NCI-H510A (cell line): ENCODE measurements at regions not wholly inside any gene's neighbourhood (a gene's known extent, or its start where the extent isn't known, plus 50 kb on each side); places are given as distances from the start of the nearest gene placed in this dataset.
A peak's percentile ranks its signal among the peaks of the same experiment; 100 is the strongest.

Experiments used
- DNase-seq: peaks from one replicate; lab custom pipeline; 2025; lab: John Stamatoyannopoulos, UW

DNA sequence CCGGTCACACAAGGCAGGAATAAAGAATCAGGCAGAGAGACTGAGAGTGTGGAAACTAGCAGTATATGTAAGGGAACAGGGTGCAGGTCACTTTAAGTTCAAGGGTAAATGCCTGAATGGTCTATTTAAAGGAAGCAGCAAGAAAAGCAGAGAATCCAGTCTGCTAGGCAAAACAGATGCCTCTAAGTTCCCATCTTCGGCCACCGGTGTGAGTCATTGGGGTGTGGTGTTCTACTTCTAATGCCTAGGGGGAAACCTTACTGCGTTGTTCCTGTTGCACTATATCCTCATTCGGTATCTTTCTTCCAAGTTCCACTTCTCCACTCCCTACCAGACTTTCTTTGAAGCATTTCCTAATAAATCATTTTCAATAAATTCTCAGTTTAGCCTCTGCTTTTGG lies 259.9 kb downstream of the HHIPL2 start:
- no peak for DNase-seq

DNA sequence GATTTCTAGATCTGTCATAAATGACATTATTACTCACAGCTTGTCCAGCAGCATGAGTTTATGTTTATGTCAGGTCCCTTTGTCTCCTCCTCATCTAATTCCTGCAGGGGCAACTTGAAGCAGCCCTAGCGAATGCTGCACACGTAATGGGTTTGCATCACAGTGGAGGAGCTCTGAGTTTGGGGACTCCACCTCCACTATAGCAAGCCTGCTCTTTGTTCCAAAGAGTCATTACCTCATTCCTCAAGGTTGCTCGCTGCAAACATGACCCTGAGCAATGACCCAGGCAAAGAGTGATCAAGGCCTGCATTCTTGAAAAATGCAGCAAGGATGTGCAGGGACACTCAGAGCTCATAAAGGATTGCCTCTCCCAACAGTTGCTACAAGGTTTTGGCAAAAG lies 261.9 kb downstream of the HHIPL2 start:
- no peak for DNase-seq

DNA sequence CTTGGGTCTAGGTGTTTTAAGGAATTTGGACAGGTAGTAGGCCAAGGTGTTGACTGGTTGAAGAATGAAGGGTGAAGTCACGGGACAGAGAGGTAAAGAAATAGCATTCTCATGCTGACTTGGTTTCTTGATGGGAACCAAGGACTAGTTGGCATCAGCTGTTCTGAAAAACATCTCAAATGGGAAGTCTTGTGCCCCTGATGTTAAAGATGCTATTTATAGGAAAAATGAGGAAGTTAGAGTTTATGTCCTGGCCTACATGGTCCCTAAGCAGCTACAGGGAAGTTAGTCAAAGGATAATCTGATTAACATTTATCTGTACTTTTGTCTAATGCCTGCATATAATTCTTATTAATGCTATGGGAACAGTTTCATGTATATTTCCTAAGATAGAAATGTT lies 262.4 kb downstream of the HHIPL2 start:
- no peak for DNase-seq

DNA sequence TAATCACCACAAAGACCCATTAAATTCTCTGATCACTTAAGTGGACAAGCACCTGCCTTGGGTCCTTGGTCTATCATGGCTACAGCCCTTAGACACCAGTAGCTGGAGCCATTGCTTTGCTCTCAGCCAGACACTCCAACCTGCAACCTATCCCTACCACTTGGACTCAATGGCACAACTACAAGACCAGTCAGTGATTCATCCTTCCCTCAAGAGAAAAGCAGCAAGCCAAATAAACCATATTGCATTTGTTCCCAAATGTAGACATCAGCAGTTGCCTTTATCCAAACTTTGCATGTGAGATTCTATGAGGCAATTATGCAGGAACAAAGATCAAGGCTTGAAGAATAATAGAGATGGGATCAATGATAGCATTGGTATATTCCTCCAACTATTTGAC lies 263.4 kb downstream of the HHIPL2 start:
- no peak for DNase-seq

DNA sequence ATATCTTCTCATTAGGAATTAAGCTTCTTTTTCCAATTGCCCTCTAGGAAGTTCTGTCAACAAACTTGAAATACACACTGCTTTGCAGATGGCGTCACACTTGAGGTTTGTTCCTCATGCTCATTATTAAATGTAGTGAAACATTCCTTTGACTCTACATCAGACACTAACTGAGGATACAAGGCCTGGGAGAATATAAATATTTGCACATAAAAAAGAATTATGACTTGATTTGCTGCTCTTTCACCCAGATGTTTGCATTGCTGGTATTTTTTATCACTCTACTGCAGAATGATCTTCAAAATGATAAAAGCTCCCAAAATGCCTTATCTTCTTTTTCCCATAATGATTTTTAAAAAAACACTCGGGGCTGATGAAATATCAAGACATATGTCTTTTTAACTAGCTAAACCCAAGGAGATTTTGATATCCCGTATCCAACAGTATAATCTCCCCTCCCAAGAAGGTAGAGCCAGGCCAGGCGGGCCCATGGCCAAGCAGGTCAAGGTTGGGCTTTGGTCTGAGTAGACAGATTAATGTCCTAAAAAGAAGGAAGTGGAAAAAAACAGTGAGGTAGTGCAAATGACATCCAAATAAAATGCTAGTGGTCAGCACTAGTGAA lies 264.6 kb downstream of the HHIPL2 start:
- DNase-seq, result no peak

DNA sequence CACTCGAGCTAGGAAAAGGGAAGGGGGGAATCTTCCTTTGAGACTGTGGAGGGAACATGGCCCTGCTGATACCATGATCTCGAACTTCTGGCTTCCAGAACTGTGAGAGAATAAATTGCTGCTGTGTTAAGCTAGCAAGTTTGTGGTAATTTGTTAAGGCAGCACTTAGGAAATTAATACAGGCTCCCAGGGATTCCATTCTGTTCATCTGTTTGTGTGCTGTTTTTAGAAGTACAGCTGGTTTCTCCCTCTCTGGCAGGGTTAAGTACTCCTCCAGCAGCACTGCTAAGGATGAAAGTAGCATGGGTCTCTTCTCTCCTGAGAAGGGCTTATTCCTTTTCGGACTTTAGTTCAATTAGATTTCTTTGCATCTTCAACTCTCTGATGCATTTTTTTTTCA lies 268.3 kb downstream of the HHIPL2 start:
- no peak for DNase-seq

DNA sequence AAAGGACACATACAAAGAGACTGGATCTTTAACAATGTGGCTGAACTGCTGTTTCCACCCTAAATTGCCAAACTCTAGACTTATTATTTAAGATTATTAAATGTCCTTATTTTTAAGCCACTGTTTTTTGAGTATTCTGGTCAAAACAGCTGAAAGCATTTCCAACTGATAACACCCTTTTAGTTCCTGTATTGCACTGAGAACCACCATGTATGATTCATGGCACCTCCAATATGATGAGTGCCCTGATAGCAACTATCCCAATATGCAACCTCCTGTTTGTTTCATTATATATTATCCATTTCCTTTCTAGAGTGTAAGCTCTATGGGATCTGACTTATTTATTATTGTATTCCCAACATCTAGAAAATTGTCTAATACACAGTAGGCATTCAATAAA lies 269.4 kb downstream of the HHIPL2 start:
- no peak for DNase-seq

DNA sequence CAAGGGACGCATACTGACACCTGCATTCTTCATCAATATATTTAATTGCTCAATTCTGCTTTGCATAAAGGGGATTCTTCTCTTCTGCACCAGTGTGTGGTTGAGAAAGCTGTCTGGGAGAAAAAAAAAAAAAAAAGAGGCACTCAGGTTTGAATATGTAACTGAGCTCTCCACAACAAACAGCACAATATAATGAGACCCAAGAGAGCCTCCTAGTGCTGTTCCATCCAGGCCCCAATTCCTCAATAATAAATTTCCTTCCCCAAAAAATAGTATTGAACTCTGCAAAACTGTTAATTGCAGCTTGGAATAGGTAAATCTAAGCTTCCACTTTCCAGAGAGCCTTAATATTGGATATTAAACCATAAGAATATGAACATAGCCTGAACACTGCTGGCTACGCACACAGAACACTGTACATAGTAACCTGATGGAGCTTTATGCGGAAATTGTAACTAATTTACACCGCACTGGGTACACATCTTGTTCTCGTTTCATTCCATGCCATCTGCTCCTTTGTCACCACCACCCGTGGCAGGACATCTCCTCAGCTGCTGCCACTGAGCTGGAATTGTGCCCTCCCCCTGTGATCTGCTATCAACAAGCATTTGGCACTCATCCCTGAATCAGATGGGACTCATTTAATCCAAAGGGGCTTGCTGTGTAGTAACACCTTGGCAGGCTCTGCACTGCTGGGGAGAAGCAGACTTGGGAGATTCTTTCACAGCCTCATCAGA lies 272.0 kb downstream of the HHIPL2 start:
- DNase-seq, result no peak

DNA sequence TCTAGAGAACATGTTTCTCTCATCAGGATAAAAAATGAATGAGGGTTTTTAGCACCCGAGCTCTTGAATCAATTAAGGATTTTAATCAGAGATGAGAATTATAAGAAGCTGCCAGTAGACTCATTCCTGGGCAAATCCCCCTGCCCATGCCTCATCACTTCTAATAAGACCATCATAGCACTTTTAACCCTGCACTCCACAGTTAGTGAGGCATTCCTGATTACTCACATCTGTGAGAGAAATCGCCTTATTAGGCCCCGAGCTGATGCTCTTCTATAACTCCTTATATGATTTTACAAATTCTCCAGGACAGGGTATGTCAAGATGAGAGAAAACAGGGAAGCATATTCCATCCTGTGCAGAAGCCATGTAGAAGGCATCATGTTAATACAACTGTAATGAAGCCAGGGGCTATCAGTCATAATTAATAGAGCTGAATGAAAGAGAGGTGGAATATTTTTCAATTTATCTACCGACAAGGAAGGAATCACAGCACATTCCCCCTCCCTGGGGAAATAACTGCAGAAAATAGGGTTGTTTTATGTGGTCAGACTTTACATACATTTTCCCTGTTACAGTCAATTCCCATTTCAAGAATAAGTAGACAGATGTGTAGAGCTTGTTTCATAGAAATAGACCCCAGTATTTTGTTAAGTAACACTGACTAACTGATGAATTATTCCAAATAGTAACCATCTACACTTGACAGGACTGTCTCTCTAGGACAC lies 272.7 kb downstream of the HHIPL2 start:
- no peak for DNase-seq

DNA sequence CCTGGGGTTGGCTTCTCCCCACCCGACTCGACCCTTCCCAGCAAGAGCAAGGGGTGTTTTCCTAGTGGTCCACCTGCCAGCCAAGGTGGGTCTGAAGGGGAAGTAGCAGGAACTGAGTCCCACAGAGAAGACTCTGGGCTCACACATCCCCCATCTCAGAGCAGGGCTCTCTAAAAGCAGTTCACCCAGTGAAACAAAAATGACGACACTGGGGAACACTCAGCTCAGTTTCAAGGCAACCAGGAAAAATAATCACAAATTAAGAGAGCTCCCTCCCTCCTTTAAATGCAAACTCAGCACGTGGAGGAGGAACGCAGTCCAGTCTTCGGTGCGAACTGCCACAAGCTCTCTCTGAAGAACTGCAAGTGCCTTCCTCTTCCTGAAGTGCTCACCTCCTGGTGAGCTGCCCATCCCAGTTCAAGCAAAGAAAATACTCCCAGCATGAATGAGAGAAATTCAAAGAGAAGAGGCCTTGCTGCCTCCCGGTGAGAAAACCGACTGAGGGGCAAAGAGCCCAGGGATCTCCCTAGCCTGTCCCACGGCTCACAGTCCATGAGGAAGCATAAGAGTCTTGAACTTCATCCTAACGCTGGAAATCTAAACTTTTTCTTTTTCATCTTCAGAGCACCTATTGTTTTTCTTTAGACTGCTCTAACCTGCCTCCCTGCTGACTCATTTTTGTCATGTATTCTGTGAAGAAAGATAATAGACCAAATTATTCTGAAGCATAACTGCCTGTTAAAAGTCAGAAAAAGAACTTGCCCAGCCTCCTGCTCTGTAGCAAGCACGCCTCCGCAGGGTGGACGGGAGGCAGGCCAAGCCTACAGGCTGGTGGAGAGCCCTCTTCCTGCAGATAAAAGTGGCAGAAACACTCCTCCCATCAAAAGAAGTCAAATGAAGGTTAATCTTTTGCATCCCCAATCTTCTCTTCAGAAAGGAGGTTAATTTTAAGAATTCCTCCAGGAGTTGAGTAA lies 281.4 kb downstream of the HHIPL2 start:
- no peak for DNase-seq

DNA sequence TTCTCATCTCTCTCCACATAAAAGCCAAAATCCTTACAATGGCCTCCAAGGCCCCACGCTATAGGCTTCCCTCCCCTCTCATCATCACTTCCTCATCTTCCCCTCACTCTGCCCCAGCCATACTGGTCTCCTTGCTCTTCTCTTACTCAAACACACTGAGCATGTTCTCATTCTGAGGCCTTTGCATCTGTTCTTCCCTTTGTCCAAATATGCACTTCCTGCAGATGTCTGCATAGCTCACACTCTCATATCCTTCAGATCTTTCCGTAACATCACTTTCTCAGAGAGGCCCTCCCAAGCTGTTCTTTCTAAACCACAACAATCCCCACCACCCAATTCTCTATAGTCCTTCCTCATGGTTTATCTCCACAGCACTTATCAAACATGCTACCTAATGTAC lies 284.1 kb downstream of the HHIPL2 start:
- no peak for DNase-seq

DNA sequence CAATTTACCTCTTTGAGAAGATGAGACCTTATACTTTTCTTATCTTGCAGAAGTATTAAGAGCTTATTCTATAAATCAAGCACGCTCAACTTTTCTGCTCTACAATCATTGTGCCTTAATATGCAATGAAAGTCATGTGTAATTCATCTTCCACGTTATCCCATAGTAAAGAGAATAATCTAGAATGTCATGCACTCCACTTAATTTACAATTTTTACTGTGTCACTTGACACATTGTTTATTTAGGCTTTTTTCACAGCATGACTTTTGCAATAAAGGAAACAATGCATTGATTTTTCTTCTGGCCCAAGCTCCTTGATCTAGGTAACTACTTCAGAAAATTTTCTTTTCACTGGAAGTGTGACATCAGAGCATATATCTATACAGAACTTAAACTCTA lies 290.9 kb downstream of the HHIPL2 start:
- DNase-seq, result no peak

DNA sequence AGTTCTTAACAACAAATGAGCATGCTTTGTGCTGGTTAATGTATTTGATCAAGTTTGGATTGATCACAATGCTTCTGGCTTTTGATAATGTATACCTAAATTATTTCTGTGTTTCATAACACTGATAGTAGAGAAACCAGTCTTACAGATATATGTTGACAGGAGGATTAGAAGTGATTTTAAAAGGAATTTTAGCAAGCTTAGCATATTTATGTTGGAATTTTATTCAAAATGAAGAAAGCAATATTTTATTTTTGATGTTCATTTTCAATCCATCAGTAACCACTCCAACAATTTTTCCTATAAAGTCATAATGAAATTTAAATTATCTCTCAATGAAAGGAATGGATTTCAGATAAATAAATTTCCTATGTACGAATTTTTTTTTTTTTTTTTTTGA lies 291.8 kb downstream of the HHIPL2 start:
- no peak for DNase-seq

DNA sequence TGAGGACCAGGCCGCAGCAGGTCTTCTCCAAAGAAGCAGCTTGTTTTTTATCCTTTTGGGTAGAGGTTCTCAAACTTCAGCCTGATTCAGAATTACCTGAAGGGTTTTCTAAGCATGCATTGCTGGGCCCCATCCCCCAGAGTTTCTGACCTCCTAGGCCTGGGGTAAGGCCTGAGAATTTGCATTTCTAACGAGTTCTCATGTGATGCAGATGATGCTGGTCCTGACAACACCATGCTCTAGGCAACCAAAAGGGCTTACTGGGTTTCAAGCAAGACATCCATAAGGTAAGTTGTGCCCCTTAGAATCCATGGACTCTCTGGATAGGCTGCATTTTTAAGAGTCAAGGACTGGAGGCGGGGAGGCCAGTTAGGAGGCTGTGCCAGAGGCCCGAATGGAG lies 295.1 kb downstream of the HHIPL2 start:
- DNase-seq, result no peak

DNA sequence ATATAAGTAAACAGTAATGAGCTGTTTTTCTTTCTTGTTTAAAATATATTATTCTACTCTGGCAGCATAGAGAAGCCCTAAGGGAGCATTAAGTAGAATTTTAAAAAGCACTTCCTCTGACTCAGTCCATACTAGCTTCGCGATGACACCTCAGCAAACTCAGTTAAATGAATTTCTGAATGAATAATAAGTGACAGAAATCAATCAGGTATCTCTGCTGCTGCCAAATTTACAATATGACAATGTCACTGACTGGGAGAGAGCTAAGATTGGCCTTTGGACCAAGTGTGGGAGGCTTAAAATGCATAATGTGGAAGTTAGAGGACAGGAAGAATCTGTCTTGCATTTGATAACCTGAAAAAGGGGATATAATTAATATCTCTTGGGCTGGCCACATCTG lies 296.1 kb downstream of the HHIPL2 start:
- no peak for DNase-seq

DNA sequence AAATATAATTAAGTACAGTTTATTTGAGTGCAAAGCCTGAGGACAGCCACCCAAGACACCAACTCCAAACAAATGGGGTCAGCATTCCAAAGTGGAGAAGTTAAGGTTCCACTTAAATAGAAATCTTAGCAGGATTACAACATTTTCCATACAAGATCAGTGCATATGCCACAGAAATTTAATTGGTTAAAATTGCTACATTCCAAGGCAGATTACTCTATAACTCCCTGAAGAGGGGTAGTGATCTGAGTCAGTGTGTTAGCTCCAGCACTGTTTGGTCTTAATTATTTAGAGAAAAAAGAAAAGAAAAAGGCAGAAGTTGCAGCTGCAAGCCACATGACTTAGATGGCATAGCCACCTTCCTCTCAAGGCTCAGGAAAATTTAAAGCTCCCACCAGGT lies 297.5 kb downstream of the HHIPL2 start:
- DNase-seq, result no peak

DNA sequence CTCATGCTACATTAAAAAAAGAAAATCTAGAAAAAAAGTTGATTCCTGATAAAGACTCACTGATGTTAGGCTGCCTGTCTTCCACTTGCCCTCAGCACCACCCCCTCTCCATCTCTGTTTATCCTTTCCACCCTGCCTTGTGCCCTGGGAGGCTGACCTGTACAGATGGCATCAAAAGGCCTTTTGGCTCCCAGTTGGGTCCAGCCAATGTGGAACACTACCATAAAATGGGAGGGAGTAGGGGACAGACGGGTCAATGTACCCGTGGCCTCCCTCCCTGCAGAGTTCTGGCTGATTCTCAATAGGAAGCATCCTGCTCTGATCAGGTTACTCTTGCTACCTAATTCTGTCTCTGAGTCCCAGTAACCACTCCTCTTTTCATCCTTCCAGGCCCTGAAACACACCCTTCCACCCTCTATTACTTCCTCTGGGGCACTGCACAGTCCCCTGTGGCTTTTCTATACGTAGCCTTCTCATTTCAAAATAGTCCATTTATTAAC lies 300.0 kb downstream of the HHIPL2 start:
- DNase-seq, result no peak

DNA sequence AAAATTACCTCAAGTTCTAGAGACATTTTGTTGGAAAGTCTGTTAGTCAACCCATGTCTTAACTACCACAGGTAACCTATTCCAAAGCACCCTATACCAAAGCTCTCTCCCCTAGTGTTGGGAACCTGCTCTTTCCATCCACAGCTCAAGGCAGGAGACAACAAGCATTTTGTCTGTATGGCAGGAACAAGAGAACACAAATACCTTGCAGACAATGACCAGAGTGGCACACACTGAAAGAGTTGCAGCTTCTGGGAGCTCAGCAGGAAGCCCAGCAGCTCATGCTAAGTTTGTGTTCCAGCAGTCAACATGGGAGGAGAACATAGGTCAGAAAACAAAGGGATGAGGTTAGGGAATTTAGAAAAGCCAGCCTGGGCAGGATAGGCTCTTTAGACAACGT lies 300.8 kb downstream of the HHIPL2 start:
- DNase-seq, result no peak

DNA sequence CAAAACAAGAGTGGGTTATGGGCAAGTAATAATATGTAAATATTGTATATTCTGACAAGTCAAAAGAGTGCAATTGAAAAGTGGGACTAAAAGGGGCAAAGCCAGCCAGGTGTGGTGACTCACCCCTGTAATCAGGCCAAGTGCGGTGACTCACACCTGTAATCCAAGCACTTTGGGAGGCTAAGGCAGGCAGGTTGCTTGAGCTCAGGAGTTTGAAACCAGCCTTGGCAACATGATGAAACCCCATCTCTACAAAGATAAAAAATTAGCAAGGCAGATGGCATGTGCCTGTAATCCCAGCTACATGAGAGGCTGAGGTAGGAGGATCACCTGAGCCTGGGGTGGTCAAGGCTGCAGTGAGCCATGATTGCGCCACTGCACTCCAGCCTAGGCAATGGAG lies 304.0 kb downstream of the HHIPL2 start:
- DNase-seq, result no peak

DNA sequence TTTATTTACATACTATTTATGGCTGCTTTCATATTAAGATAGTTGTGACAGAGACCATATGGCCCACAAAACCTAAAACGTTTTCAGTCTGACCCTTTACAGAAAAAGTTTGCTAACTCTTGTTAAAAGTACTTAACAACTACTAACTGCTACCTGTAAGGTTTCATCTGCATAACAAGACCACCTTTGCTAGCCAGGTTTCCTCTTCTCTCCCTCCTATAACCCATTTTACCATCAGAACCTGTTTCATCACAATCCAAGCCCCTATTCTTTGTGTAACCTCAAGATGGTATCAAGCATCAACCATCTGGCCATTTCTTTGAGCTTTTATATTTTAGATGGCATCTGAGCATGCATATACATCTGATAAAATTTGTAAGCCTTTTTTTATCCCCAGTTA lies 305.4 kb downstream of the HHIPL2 start:
- DNase-seq, result no peak

DNA sequence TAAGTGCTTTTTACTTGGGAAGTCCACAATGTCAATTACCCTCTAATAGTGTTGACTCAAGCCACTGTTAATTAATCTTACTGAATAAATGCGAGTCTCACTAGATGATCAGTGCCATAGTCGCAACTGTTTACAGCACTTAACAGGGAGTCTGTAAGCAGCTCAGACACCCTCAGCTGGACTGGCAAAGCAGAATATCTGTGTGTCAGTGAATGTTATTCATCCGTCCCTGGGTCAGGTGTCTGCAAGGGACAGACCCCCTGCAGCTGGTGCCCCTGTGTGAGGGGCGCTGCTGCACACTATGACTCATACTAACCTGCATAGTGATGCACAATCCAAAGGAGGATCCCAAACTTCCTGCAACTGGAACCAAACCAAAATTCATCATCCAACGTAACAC lies 306.5 kb downstream of the HHIPL2 start:
- DNase-seq, result peak; percentile 13

DNA sequence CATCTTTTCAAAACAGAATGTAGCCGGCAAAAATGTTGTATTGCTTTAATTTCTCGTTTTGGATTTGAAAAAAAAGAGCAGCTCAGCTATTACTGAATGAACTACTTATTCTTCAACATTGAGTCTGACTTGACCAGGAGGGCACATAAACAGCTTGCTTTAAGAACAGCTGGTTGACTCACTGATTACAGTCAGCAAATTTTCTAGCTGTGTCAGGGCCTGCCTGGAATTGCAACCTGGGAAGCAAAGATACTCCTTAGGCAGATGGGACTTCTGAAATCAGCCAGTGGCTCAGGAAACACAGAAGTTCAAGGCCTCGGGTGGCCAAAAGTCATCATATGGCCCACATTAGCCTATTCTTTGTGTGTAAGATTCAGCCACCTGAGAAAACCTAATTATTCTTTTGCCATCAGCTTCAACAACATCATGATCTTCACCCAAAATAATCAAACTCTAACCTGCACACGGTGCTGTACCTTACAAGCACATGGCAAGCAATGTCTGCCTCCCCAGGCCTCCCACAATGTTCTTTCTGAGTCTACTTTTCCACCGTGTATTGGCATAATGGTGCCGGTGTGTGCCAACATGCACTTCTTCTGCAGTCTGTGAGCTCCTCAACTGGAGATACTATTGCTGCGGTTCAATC lies 307.2 kb downstream of the HHIPL2 start:
- no peak for DNase-seq
